Activated CD8-positive, alpha-beta memory T cell treated with anti-CD3 and anti-CD28 coated beads for 36 hours (primary cell): ENCODE measurements at regions not wholly inside any gene's neighbourhood (a gene's known extent, or its start where the extent isn't known, plus 50 kb on each side); places are given as distances from the start of the nearest gene placed in this dataset.

Source experiments
- CTCF ChIA-PET: fragments of 350-600 bp; sonication (Branson Sonifier 250); formaldehyde crosslinking; loops from one replicate; lab custom pipeline; 2021; ENCODE audit warnings: antibody characterized with exemption; lab: Charles Lee
- POLR2A ChIA-PET: fragments of 350-600 bp; sonication (Branson Sonifier 250); formaldehyde crosslinking; loops from one replicate; lab custom pipeline; 2021; ENCODE audit warnings: antibody characterized with exemption; lab: Charles Lee

GRCh38 chr17:416293-417206, 63.9 kb upstream of the RPH3AL start:
- ChIA-PET CTCF (interaction anchor here (0.7 to 3.8 kb wide), 4 partner anchors 11 to 284 kb away, joined by 3 to 12 read pairs (median 4); no protein-coding TSS in a partner anchor), POLR2A (interaction anchor here (0.5 to 1.2 kb wide), 3 partner anchors 9 to 206 kb away, joined by 3 to 6 read pairs (median 4); no protein-coding TSS in a partner anchor)

GRCh38 chr17:413706-414380, 61.2 kb upstream of the RPH3AL start:
- ChIA-PET POLR2A (no interaction called here), CTCF (interaction anchor here (0.6 to 2.0 kb wide), 3 partner anchors 27 to 567 kb away, joined by 3 to 4 read pairs (median 4); no protein-coding TSS in a partner anchor)

GRCh38 chr17:413016-413350, 60.4 kb upstream of the RPH3AL start:
- CTCF ChIA-PET: interaction anchor here (0.7 to 3.2 kb wide), 9 partner anchors 76 to 369 kb away, joined by 3 to 35 read pairs (median 3); partner anchors contain the start of genes GLOD4, MRM3 and VPS53
- POLR2A ChIA-PET: no interaction called here

- POLR2A ChIA-PET: interaction anchor here (0.6 to 0.7 kb wide), 2 partner anchors 119 to 467 kb away, joined by 4 to 5 read pairs; no protein-coding TSS in a partner anchor
- CTCF ChIA-PET: interaction anchor here (0.6 to 3.2 kb wide), 25 partner anchors 21 to 585 kb away, joined by 3 to 35 read pairs (median 3); partner anchors contain the start of genes GLOD4, MRM3, TIMM22 and VPS53
Observed at GRCh38 chr17:412211-413015, 59.8 kb upstream of the RPH3AL start.

GRCh38 chr17:411421-412120, 59.0 kb upstream of the RPH3AL start:
- POLR2A ChIA-PET: interaction anchor here (0.6 kb wide), 1 partner anchor 120 kb away, joined by 5 read pairs; no protein-coding TSS in a partner anchor
- CTCF ChIA-PET: interaction anchor here (0.6 to 3.2 kb wide), 18 partner anchors 22 to 585 kb away, joined by 3 to 35 read pairs (median 3); partner anchors contain the start of genes GLOD4, MRM3, TIMM22 and VPS53

- POLR2A ChIA-PET: no interaction called here
- CTCF ChIA-PET: interaction anchor here (0.8 to 3.2 kb wide), 6 partner anchors 25 to 586 kb away, joined by 3 to 35 read pairs (median 4); partner anchors contain the start of gene TIMM22
Observed at GRCh38 chr17:410543-411401, 58.2 kb upstream of the RPH3AL start.

GRCh38 chr17:409848-410542, 57.4 kb upstream of the RPH3AL start:
- CTCF ChIA-PET: interaction anchor here (3.2 kb wide), 1 partner anchor 290 kb away, joined by 35 read pairs; no protein-coding TSS in a partner anchor
- POLR2A ChIA-PET: no interaction called here

- POLR2A ChIA-PET: no interaction called here
Observed at GRCh38 chr17:409308-409847, 56.8 kb upstream of the RPH3AL start.

GRCh38 chr17:404703-405102, 52.1 kb upstream of the RPH3AL start:
- CTCF ChIA-PET: interaction anchor here (0.6 kb wide), 1 partner anchor 12 kb away, joined by 3 read pairs; no protein-coding TSS in a partner anchor
- POLR2A ChIA-PET: no interaction called here

More at GRCh38 chr17:409308-409847, 56.8 kb upstream of the RPH3AL start:
- CTCF ChIA-PET: no interaction called here
